ENCODE measurements at regions not wholly inside any gene's neighbourhood (a gene's known extent, or its start where the extent isn't known, plus 50 kb on each side); places are given as distances from the start of the nearest gene placed in this dataset.

GRCh38 chr18:56475250-56475649, 163.1 kb downstream of the TXNL1 start:
- no peak for TF ChIP-seq GATA2 (IDR thresholded peaks at IDR 0.05; ENCODE audit: low read depth, low read length)
- TF ChIP-seq GATA3 (IDR thresholded peaks at IDR 0.05; ENCODE audit: low read depth, low read length): no peak

Data from SH-SY5Y (cell line).